Right atrium auricular region (tissue), 2 donors: ENCODE measurements at regions not wholly inside any gene's neighbourhood (a gene's known extent, or its start where the extent isn't known, plus 50 kb on each side); places are given as distances from the start of the nearest gene placed in this dataset.

Experiments
- DNase-seq: peaks from one replicate; pipeline ENCODE4 v3.0.0-alpha.2; 2019; ENCODE audit warnings: low spot score
- H3K27ac ChIP-seq, 2 donors: fragments of 200-600 bp; sonication (generic); 1 replicate in 1 of 2; 2 replicates in 1 of 2; pipeline ENCODE4 v1.5.1; 2016 to 2019
- H3K27me3 ChIP-seq, 2 donors: fragments of 200-600 bp; sonication (generic); one replicate each; pipeline versions ENCODE4 v1.5.1 to v1.6.0; 2017 to 2019
- H3K36me3 ChIP-seq: fragments of 200-600 bp; sonication (generic); one replicate; pipeline ENCODE4 v1.5.1; 2016
- H3K4me1 ChIP-seq, 2 donors: fragments of 200-600 bp; sonication (generic); one replicate each; pipeline versions ENCODE4 v1.5.1 to v1.6.0; 2017 to 2019
- H3K4me3 ChIP-seq, 2 donors: fragments of 200-600 bp; sonication (generic); 1 replicate in 1 of 2; 2 replicates in 1 of 2; pipeline ENCODE4 v1.5.1; 2017 to 2019; ENCODE audit warnings: mild to moderate bottlenecking in 1 of 2, moderate library complexity in 1 of 2
- H3K9me3 ChIP-seq, 2 donors: fragments of 200-600 bp; sonication (generic); one replicate each; pipeline ENCODE4 v1.5.1; 2019
- CTCF ChIP-seq, 2 donors: fragments of 200-600 bp; sonication (generic); IDR thresholded peaks; one replicate each; pipeline ENCODE4 v1.5.1; 2019; ENCODE audit warnings: antibody characterized with exemption in 2 of 2

DNA sequence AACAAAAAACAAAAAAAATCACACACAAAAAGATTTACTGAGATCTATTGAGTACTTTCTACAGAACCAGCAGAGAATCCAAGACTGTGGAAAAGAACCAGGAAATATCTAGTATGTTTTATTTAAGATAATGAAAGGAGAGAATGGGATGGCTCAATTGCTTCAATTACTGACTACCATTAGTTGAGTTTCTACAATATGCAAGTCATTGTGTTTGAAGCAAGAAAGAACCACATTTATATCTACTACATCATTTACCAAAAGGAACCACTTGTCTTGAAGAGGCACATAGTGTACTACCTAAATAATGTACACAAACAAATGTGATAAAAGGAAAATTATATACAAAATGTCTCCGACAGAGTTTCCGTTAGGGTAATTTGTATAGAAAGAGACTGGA is 325.9 kb upstream of the TNC start:
- no peak for TF ChIP-seq CTCF (IDR thresholded peaks at IDR 0.05)
- peaks cover 0 to 6% of the 10 kb centered on the region in 2 donors for H3K4me1 ChIP-seq
- no peak overlapping the region for H3K4me3 ChIP-seq
- H3K27ac ChIP-seq, result no peak overlapping the region
- no peaks in the 10 kb centered on the region for H3K36me3 ChIP-seq
- H3K9me3 ChIP-seq, result no peaks in the 10 kb centered on the region
- DNase-seq, result no peak
- H3K27me3 ChIP-seq, result no peaks in the 10 kb centered on the region

DNA sequence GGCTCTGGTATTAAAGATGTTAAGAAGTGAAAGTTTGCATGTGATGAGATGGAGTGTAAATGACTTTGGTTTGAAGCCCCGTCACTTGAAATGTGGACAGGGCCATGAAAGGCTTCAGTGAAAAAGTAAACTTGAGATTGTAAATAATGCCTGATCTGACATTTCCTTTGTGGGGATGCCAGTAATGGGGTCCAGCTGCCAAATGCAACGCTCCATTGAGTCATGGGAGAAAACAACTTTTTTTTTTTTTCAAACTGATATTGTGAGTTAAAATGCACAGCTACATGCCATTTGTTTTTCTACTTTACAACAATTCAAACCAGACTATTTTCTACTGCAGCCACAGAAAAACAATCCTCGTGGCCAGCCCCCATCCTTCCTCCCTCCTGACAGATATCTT is 327.0 kb upstream of the TNC start:
- no peak for DNase-seq
- H3K27ac ChIP-seq, result peak overlapping the region in 1 of 2 donors; percentile 11

GRCh38 chr9:115445655-115446054 is 327.7 kb upstream of the TNC start:
- Histone ChIP-seq H3K36me3 (no peaks in the 10 kb centered on the region), H3K4me3 (no peak overlapping the region), H3K27me3 (no peaks in the 10 kb centered on the region), H3K9me3 (no peaks in the 10 kb centered on the region), H3K27ac (no peak overlapping the region), H3K4me1 (peaks cover 0 to 6% of the 10 kb centered on the region in 2 donors)
- TF ChIP-seq CTCF (IDR thresholded peaks at IDR 0.05), result no peak
- no peak for DNase-seq

More for the DNA sequence above, 327.0 kb upstream of the TNC start:
- Histone ChIP-seq H3K4me1 (peaks cover 0 to 6% of the 10 kb centered on the region in 2 donors), H3K27me3 (no peaks in the 10 kb centered on the region), H3K4me3 (no peak overlapping the region), H3K36me3 (no peaks in the 10 kb centered on the region), H3K9me3 (no peaks in the 10 kb centered on the region)
- TF ChIP-seq CTCF (IDR thresholded peaks at IDR 0.05), result no peak

GRCh38 chr9:115456515-115456914 is 338.6 kb upstream of the TNC start:
- no peak for DNase-seq
- H3K27me3 ChIP-seq, result no peaks in the 10 kb centered on the region
- peak overlapping the region in 1 of 2 donors; percentile 40 for H3K27ac ChIP-seq
- H3K9me3 ChIP-seq, result no peaks in the 10 kb centered on the region
- H3K4me3 ChIP-seq, result no peak overlapping the region
- H3K4me1 ChIP-seq, result no peaks in the 10 kb centered on the region
- no peak for TF ChIP-seq CTCF (IDR thresholded peaks at IDR 0.05)
- H3K36me3 ChIP-seq, result no peaks in the 10 kb centered on the region

DNA sequence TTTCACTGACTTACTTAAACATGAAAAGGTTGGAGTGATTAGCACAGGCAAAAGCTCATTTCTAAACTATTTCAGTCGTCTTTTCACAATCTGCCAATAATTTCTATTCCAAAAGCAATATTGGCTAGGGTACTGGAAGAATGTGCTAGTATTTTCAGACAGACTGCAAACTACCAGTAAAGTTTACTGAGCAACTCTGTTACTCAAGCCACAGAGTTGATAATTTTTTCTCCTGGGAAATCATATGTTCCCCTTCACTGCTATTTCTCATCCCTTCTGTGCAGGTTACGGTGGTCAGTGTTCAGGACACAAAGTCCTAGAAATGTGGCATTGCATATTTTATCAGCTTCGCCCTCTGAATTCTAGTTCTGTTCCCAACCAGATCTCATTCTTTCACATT is 343.3 kb upstream of the TNC start:
- DNase-seq, result no peak
- Histone ChIP-seq H3K4me1 (no peaks in the 10 kb centered on the region), H3K36me3 (no peaks in the 10 kb centered on the region), H3K27ac (peak overlapping the region in 1 of 2 donors; percentile 39), H3K27me3 (no peaks in the 10 kb centered on the region), H3K9me3 (no peaks in the 10 kb centered on the region), H3K4me3 (no peak overlapping the region)
- no peak for TF ChIP-seq CTCF (IDR thresholded peaks at IDR 0.05)

DNA sequence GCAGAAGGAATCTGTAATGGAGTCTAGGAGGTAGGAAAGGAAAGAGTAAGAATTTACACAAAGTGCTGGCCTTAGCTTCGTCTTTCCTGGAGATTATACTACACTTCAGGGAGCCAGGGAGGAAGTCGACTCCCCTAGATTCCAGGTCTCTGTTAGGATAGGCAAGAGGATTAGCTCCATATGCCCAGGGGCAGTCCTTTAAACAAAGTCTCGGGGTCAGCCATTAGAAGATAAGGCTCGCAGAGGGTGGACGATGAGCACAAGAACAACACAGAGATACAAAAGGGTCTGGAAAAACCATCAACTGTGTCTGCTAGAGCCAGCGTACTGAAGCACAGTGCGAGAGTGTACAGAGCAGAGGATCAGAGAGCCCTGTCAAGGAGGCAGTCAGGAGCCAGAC is 344.7 kb upstream of the TNC start:
- no peak overlapping the region for H3K27ac ChIP-seq
- DNase-seq, result no peak
- no peaks in the 10 kb centered on the region for H3K36me3 ChIP-seq
- H3K4me1 ChIP-seq, result no peaks in the 10 kb centered on the region
- no peaks in the 10 kb centered on the region for H3K27me3 ChIP-seq
- TF ChIP-seq CTCF (IDR thresholded peaks at IDR 0.05), result no peak
- no peaks in the 10 kb centered on the region for H3K9me3 ChIP-seq
- H3K4me3 ChIP-seq, result no peak overlapping the region
